ENCODE measurements at regions not wholly inside any gene's neighbourhood (a gene's known extent, or its start where the extent isn't known, plus 50 kb on each side); places are given as distances from the start of the nearest gene placed in this dataset.

DNA sequence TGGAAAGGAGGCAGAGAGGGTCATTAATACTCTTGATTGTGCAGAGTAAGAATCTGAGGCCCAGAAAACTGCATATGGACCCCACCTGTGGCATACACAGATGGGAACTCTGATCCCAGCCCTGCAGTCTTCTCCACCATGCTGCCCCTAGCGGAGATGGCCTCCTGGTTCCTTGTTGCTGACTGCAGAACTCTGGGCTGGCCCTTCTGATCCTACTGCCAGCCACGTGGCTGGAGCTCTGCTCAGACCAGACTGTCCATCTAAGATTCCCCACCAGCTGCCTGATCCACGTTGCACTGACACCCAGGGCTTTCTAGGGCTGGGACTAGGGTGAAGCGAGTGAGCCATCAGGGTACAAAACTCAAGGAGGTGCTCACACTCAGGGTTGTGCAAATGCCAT, 245.7 kb upstream of the NR4A3 start:
- TF ChIP-seq, protein P1, sequence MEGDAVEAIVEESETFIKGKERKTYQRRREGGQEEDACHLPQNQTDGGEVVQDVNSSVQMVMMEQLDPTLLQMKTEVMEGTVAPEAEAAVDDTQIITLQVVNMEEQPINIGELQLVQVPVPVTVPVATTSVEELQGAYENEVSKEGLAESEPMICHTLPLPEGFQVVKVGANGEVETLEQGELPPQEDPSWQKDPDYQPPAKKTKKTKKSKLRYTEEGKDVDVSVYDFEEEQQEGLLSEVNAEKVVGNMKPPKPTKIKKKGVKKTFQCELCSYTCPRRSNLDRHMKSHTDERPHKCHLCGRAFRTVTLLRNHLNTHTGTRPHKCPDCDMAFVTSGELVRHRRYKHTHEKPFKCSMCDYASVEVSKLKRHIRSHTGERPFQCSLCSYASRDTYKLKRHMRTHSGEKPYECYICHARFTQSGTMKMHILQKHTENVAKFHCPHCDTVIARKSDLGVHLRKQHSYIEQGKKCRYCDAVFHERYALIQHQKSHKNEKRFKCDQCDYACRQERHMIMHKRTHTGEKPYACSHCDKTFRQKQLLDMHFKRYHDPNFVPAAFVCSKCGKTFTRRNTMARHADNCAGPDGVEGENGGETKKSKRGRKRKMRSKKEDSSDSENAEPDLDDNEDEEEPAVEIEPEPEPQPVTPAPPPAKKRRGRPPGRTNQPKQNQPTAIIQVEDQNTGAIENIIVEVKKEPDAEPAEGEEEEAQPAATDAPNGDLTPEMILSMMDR (IDR thresholded peaks at IDR 0.05 in 4 of 5, conservative IDR thresholded peaks at IDR 0.05 in 1 of 5), result no peak
- TF ChIP-seq POLR2A (IDR thresholded peaks at IDR 0.05), result no peak
